ENCODE measurements at regions not wholly inside any gene's neighbourhood (a gene's known extent, or its start where the extent isn't known, plus 50 kb on each side); places are given as distances from the start of the nearest gene placed in this dataset.
A peak's percentile ranks its signal among the peaks of the same experiment; 100 is the strongest.

DNA sequence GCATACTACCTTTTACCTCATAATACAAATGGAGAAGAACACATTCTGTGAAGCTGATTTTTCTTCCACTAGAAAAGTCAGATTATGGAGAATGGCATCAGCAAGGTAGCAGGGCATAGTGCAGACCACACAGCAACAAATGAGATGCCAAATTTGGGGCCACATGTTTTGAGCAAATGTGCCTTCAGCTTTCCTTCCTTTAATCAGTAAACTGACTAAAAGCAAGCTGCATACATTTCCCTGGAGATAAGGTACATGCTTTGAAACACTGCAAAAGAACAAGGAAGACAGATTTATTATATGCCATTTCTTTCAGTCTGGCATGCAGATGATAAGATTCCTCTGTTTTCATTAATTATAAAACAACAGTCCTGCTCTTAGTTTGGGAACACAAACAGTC is 67.1 kb upstream of the GUCY1A1 start:
- no peaks in the 10 kb centered on the region for H3K4me1 Mint-ChIP-seq
- peaks cover 4% of the 10 kb centered on the region for H3K27me3 Mint-ChIP-seq
- no peak for ATAC-seq
- H3K4me3 Mint-ChIP-seq, result no peak overlapping the region
- no peaks in the 10 kb centered on the region for H3K36me3 Mint-ChIP-seq (ENCODE audit: low read depth)
- DNase-seq, result no peak
- no peak overlapping the region for H3K27ac Mint-ChIP-seq
- H3K9me3 Mint-ChIP-seq, result peaks cover 3% of the 10 kb centered on the region

DNA sequence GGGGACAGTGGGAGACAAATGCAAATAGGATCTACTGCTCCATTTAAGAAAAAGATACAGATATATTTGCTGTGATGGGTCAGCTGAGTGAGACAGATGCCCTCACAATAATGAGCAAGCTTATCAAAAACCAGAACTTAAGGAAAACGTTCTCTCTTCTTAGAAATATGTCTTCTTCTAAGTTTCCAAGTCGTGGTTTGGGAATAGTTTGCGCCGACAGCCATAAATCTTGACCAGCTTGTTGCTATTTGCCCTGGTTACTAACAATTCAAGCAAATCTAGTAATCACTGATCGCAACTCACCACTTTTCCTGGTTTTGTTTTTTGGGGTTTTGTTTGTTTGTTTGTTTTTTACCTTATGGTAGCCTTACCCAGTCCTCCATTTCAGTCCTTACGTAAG is 67.6 kb upstream of the GUCY1A1 start:
- no peaks in the 10 kb centered on the region for H3K4me1 Mint-ChIP-seq
- H3K27me3 Mint-ChIP-seq, result peaks cover 4% of the 10 kb centered on the region
- no peak overlapping the region for H3K4me3 Mint-ChIP-seq
- DNase-seq (no peak), ATAC-seq (no peak)
- H3K27ac Mint-ChIP-seq, result no peak overlapping the region
- no peaks in the 10 kb centered on the region for H3K36me3 Mint-ChIP-seq (ENCODE audit: low read depth)
- peaks cover 3% of the 10 kb centered on the region for H3K9me3 Mint-ChIP-seq

DNA sequence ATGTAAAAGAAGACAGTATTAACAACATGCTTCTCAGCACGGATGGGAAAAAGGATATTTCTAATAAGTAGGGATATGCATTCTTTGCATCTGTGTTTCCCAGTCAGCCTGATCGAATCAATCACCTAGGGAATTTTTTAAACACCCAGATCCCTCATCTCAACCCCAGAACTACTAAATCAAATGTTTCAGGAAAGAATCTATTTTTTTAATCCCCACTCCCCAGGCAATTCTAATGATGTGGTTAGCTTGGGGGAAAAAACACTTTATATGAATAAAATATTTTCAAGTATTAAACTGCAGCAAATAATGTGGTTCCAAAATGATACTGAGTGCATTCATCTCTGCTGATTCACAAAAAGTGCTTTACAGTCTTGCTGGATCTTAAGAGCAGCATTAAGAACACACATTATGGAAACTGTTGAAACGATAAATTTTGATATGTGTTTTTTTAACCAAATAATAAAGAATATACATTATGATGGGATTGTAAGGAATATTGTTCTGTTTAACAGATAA is 68.7 kb upstream of the GUCY1A1 start:
- H3K36me3 Mint-ChIP-seq (ENCODE audit: low read depth), result no peaks in the 10 kb centered on the region
- no peak overlapping the region for H3K27ac Mint-ChIP-seq
- DNase-seq (no peak), ATAC-seq (no peak)
- H3K4me1 Mint-ChIP-seq, result no peaks in the 10 kb centered on the region
- H3K9me3 Mint-ChIP-seq, result peaks cover 3% of the 10 kb centered on the region
- no peak overlapping the region for H3K4me3 Mint-ChIP-seq
- peaks cover 4% of the 10 kb centered on the region for H3K27me3 Mint-ChIP-seq

DNA sequence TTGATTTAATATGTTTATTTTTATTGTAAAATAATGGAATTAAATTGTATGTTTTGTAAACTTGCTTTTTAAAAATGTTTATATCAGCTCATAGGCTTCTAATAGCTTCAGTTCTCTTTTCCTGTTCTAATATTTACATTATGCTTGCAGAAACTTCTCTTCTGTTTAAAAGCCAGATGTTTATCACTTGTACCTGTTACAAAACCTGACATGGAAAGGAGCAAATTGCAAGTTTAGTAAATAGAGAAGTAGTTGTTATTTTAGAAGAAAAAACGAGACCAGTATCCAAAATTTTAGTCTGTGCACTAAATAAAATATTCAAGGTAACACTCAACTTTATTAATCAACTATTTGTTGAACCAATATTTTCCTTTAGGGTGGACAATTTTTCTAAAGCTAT is 69.4 kb upstream of the GUCY1A1 start:
- Mint-ChIP-seq H3K27me3 (peaks cover 4% of the 10 kb centered on the region), H3K9me3 (peaks cover 3% of the 10 kb centered on the region), H3K36me3 (ENCODE audit: low read depth) (no peaks in the 10 kb centered on the region), H3K27ac (no peak overlapping the region), H3K4me3 (no peak overlapping the region), H3K4me1 (no peaks in the 10 kb centered on the region)
- no peak for DNase-seq
- no peak for ATAC-seq

DNA sequence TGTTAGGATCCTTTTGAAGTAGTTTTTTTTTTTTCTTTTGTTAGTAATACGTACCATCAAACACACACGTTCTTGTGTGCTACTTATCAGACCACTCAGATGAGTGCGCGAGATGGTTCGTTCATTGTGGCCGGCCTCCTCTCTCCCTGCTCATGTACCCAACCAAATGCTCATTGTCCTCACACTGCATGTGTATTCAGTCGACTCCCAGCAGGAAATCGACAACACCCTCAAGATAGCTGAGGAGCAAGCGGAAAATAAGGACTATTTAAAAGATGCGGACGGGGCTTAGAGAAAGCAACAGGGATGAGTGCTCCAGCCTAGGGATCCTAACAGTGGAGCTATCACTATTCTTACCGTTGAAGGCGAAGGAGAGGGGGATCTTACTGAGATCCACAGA is 72.9 kb upstream of the GUCY1A1 start:
- Mint-ChIP-seq H3K4me1 (no peaks in the 10 kb centered on the region), H3K4me3 (no peak overlapping the region), H3K27me3 (no peaks in the 10 kb centered on the region), H3K36me3 (ENCODE audit: low read depth) (no peaks in the 10 kb centered on the region), H3K9me3 (peaks cover 3% of the 10 kb centered on the region), H3K27ac (no peak overlapping the region)
- DNase-seq (no peak), ATAC-seq (no peak)

DNA sequence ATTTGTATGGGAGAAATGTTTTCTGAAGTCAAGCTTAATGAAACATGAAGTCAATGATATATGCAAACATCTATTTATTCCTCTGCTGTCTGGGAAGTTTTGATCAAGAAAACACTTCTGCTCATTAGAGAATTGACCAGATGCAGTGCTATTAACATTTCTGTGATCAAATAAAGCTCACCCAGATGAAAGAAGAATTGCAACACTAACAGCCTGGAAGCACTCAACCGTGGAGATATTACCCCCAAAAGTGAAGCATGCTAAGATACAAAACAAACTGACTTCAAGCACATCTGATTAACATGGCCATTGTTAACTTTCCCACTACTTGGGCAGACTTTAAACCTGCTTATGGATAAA is 73.7 kb upstream of the GUCY1A1 start:
- no peak for ATAC-seq
- DNase-seq, result no peak
- H3K36me3 Mint-ChIP-seq (ENCODE audit: low read depth), result no peaks in the 10 kb centered on the region
- no peak overlapping the region for H3K27ac Mint-ChIP-seq
- no peak overlapping the region for H3K4me3 Mint-ChIP-seq
- H3K4me1 Mint-ChIP-seq, result no peaks in the 10 kb centered on the region
- peaks cover 3% of the 10 kb centered on the region for H3K9me3 Mint-ChIP-seq
- no peaks in the 10 kb centered on the region for H3K27me3 Mint-ChIP-seq

DNA sequence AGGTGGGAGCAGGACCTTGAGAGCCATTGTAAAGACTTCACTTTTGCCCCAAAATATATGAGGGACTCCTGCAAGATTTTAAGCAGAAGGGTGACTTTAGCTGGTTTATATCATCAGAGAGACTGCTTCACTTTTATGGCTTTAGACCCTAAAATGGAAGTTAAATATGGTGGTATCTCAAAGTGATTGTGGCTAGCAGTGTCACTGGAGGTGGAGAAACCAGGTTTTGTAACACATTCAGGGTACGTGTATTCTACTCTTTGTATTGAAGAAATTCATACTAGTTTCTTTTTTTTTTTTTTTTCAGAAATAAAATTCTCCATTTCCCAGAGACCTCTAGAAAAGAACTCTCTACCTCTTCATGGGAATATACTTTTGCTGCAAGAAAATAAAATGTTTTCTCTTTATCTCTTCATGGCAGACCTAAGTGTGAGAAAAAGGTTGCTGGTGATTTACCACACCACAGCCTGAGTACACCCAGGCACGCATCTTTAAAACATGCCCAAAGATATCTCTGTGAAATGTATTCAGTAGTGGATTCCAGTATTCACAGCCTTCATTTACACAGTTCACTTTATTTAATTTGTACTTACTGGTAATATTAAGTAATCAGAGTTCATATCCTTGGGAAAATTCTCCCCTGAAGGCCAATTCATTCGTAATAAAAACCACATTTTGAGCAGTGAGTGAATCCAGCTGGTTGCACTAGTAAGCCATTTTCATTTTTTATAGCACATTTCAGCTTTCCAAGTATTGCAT is 74.3 kb upstream of the GUCY1A1 start:
- H3K9me3 Mint-ChIP-seq, result peaks cover 3% of the 10 kb centered on the region
- no peaks in the 10 kb centered on the region for H3K36me3 Mint-ChIP-seq (ENCODE audit: low read depth)
- ATAC-seq (no peak), DNase-seq (no peak)
- H3K4me3 Mint-ChIP-seq, result no peak overlapping the region
- no peak overlapping the region for H3K27ac Mint-ChIP-seq
- H3K4me1 Mint-ChIP-seq, result no peaks in the 10 kb centered on the region
- H3K27me3 Mint-ChIP-seq, result no peaks in the 10 kb centered on the region

DNA sequence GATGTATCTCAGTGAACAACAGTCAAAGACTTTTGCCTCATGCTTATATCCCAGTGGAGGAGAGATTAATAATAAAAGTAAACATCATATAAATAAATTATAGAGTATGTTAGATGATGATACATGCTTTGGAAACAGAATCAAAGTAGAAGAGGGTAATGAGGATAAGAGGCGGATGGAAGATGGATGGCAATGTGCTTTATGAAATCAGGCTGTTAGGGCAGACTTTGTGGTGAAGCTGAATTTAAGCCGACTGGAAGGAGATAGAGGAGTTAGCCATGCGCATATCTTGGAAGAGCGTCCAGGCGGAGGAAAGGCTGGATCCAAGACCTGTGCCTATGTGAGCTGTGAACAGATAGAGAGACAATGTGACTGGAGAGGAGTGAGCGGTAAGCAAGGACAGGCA is 74.9 kb upstream of the GUCY1A1 start:
- H3K9me3 Mint-ChIP-seq, result peaks cover 3% of the 10 kb centered on the region
- no peaks in the 10 kb centered on the region for H3K27me3 Mint-ChIP-seq
- no peaks in the 10 kb centered on the region for H3K4me1 Mint-ChIP-seq
- no peak overlapping the region for H3K4me3 Mint-ChIP-seq
- H3K36me3 Mint-ChIP-seq (ENCODE audit: low read depth), result no peaks in the 10 kb centered on the region
- ATAC-seq, result no peak
- no peak for DNase-seq
- H3K27ac Mint-ChIP-seq, result no peak overlapping the region

DNA sequence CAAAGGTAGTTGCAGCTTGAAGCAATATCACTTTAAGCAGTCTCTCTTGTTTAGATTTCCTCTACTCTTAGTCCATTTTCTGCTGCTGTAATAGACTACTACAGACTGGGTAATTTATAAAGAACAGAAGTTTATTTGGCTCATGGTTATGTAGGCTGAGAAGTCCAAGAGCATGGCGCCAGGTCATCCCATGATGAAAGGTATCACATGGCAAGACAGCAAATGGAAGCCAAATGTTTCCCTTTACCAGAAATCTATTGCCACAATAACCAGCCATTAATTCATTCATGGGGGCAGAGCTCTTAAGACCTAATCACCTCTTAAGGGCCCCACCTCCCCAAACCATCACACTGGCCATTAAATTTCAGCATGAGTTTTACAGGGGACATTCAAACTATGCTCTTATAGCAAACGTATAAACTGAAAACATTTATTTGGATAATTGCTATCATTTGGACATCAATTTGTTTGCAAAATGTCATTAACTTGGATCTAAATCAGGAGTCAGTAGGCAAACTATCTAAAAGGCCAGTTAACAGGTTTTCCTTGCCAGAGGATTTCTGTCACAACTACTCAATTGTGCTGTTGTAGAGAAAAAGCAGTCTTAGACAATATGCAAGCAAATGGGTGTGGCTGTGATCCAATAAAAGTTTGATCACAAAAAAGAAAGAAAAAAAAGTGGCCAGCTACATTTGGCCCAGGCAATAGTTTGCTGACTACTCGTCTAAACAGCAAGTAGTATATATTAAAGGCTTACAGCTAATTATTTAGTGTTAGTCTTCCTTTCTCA is 75.7 kb upstream of the GUCY1A1 start:
- no peak overlapping the region for H3K27ac Mint-ChIP-seq

DNA sequence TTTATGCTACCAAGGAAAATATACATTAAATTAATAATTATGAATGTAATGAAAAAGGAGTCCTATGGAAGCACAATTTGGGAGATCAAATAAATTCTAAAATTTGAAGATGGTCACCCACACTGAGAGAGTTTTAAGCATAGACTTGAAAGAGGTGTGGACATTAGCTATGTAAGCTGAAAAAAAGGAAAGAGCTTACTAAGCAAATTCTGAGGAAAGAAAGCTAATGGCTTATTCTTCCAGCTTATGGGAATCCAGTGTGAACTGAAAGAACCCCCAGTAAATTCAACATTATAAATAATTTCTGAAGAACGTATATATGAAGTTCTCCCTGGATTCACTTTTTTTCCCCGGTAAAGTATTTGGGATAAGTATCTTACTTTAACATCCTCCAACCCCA is 78.2 kb upstream of the GUCY1A1 start:
- Mint-ChIP-seq H3K36me3 (ENCODE audit: low read depth) (no peaks in the 10 kb centered on the region), H3K27ac (no peak overlapping the region), H3K27me3 (no peaks in the 10 kb centered on the region), H3K9me3 (no peaks in the 10 kb centered on the region), H3K4me1 (peaks cover 4% of the 10 kb centered on the region), H3K4me3 (no peak overlapping the region)
- DNase-seq, result no peak
- ATAC-seq, result no peak

More for the DNA sequence above, 75.7 kb upstream of the GUCY1A1 start:
- H3K9me3 Mint-ChIP-seq, result no peaks in the 10 kb centered on the region
- DNase-seq (no peak), ATAC-seq (no peak)
- H3K4me3 Mint-ChIP-seq, result no peak overlapping the region
- H3K27me3 Mint-ChIP-seq, result no peaks in the 10 kb centered on the region
- no peaks in the 10 kb centered on the region for H3K36me3 Mint-ChIP-seq (ENCODE audit: low read depth)
- no peaks in the 10 kb centered on the region for H3K4me1 Mint-ChIP-seq

DNA sequence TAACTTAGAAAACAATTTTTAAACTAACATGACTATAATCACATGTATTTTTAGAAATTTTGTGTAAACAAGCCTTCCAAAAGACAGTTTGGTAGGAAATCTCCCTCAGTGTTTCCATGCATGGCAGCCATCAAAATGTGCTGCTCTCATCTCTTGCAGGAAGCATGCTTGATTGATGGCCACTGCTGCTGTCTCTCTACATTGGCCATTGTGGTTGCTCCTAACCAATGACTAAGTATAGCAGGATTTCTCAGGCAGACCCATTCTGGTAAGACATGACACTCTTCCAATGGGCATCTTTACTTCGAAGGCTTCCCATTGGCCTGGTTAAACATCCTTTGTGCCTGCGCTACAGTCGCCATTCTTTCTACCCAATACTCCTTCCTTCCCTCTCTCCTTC is 78.9 kb upstream of the GUCY1A1 start:
- DNase-seq (no peak), ATAC-seq (no peak)
- no peaks in the 10 kb centered on the region for H3K36me3 Mint-ChIP-seq (ENCODE audit: low read depth)
- H3K27ac Mint-ChIP-seq, result no peak overlapping the region
- H3K4me1 Mint-ChIP-seq, result peaks cover 11% of the 10 kb centered on the region
- H3K4me3 Mint-ChIP-seq, result no peak overlapping the region
- no peaks in the 10 kb centered on the region for H3K9me3 Mint-ChIP-seq
- no peaks in the 10 kb centered on the region for H3K27me3 Mint-ChIP-seq

DNA sequence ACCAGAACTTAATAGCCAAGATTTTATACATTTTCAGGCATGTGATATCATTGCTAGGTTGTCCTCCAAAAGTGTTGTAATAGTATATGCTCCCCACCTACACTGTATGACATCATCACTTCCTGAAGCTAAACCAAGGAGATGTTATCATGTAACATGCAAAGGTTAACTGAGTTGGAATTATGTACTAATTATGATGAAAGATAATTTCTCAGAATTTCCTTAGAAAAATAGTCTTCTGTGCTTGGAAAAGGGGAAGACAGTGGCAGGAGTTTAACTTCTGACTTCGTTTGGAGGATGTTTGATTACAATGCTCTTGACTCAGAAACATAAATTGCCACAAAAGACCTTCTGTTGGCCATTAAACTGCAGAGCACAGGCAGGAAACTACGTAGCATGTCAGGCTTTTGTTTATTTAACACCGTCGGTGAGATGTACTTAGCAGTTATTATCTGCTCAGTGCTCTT is 83.6 kb upstream of the GUCY1A1 start:
- peak overlapping the region; percentile 50 for H3K4me3 Mint-ChIP-seq
- no peak for DNase-seq
- H3K9me3 Mint-ChIP-seq, result no peaks in the 10 kb centered on the region
- peaks cover 12% of the 10 kb centered on the region for H3K4me1 Mint-ChIP-seq
- no peaks in the 10 kb centered on the region for H3K36me3 Mint-ChIP-seq (ENCODE audit: low read depth)
- peak overlapping the region; percentile 83 for H3K27ac Mint-ChIP-seq
- ATAC-seq, result peak; percentile 74
- no peaks in the 10 kb centered on the region for H3K27me3 Mint-ChIP-seq

DNA sequence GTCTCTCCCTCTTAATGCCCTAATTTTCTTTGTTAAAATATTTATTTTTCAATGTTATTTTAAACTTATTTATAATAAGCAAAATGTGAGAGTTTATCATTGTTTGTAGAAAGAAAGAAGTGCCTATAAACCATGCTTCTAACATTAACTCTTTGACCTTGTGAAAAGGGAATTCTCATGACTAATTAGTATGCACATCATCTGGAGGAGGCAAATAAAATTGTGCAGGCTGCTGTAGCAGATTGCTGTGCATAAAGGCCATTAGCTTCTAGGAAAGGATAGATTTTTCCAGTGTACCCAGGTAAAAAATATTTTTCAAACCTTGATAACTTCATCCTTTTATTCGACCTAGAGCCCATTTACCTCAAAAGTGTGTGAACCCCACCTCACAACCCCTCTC is 84.6 kb upstream of the GUCY1A1 start:
- peaks cover 12% of the 10 kb centered on the region for H3K4me1 Mint-ChIP-seq
- H3K27ac Mint-ChIP-seq, result no peak overlapping the region
- DNase-seq (no peak), ATAC-seq (no peak)
- H3K9me3 Mint-ChIP-seq, result no peaks in the 10 kb centered on the region
- H3K27me3 Mint-ChIP-seq, result no peaks in the 10 kb centered on the region
- H3K36me3 Mint-ChIP-seq (ENCODE audit: low read depth), result no peaks in the 10 kb centered on the region
- H3K4me3 Mint-ChIP-seq, result no peak overlapping the region

DNA sequence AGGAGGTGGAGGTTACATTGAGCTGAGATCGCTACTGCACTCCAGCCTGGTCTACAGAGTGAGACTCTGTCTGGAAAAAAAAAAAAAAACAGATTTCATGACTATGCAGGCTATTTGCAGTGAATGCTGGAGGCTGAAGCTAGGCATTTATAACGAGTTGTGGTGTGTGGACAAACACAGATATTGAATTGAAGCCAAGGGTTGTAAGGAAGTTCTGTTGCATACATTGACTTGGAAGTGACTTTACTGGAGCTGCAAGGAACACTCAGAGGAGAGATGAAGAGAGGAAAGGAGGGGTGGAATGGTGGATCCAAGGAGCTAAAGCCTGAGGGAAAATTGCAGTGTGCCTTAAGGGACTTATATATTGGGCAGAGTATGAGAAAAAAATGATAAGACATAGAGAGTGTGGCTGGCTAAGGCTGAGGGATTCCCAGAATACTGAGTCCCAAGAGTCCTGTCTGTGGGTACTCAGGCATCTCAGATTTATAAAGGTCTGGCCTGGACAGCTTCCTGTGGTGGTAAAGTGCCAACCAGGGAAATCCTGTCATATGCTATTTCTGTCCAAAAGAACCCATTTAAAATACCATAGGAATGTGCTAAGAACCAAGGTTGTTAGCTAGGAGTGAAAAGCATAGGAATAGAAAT is 87.8 kb upstream of the GUCY1A1 start:
- H3K9me3 Mint-ChIP-seq, result no peaks in the 10 kb centered on the region
- ATAC-seq (no peak), DNase-seq (no peak)
- H3K36me3 Mint-ChIP-seq (ENCODE audit: low read depth), result no peaks in the 10 kb centered on the region
- peaks cover 12% of the 10 kb centered on the region for H3K4me1 Mint-ChIP-seq
- H3K27me3 Mint-ChIP-seq, result no peaks in the 10 kb centered on the region
- H3K4me3 Mint-ChIP-seq, result no peak overlapping the region
- no peak overlapping the region for H3K27ac Mint-ChIP-seq

DNA sequence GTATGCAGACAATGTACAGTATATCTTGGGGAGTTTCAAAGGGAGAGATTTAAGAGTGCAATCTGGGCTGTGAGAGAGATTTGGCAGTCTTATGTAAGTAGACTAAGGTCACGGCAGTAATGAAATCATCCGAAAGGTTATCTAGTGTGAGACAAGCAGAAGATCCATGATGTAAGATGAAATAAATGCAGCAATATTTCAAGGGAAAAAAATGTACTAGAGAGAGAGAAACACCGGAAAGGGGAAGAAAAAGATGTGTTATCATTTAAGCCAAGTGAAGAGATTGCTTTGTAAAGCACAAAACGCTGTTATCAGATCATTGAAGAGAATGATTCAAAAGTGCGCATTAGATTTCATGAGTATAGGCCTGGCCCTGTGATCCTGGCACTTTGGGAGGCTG is 88.4 kb upstream of the GUCY1A1 start:
- Mint-ChIP-seq H3K9me3 (no peaks in the 10 kb centered on the region), H3K27me3 (no peaks in the 10 kb centered on the region), H3K4me3 (no peak overlapping the region), H3K27ac (no peak overlapping the region), H3K36me3 (ENCODE audit: low read depth) (no peaks in the 10 kb centered on the region), H3K4me1 (peaks cover 5% of the 10 kb centered on the region)
- ATAC-seq (no peak), DNase-seq (no peak)

Data from activated naive CD8-positive, alpha-beta T cell treated with anti-CD3 and anti-CD28 coated beads, Interleukin-2, amount 50 U/mL, for 24 hours (primary cell).